A673 (cell line): ENCODE measurements at regions not wholly inside any gene's neighbourhood (a gene's known extent, or its start where the extent isn't known, plus 50 kb on each side); places are given as distances from the start of the nearest gene placed in this dataset.

Experiments
- CTCF ChIP-seq: fragments of 300-800, 200-600 bp; sonication (generic); conservative IDR thresholded peaks from 2 replicates; pipeline ENCODE4 v1.5.1; 2017; ENCODE audit warnings: low read depth, mild to moderate bottlenecking, antibody characterized with exemption, low read length, moderate library complexity, mixed read lengths
- EZH2 ChIP-seq: fragments of 200-600 bp; sonication (generic); IDR thresholded peaks from 2 replicates; pipeline ENCODE4 v1.6.1; 2017; ENCODE audit warnings: borderline replicate concordance, low read depth, mild to moderate bottlenecking, mixed read lengths, antibody characterized with exemption, low read length; ENCODE audit not compliant: poor library complexity, severe bottlenecking

DNA sequence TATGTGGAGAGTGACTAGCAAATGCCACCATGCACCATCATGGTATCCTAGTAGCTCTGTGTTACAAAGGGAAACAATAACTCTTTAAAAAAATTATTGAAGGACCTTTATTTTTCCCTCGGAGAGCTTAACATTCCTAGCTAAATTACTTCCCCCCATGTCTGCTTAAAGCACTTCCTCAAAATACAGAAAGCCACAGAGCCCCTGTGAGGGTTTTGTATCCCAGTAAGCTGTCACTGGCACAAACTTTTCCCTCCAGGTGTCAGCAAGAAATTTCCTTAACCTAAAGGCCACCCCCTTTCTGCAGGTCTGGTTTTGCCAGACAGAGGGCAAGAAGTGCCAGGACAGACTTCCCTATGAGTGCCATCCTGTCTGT is 340.0 kb upstream of the PRDM1 start:
- TF ChIP-seq EZH2 (no peak), CTCF (no peak)
